Body of pancreas (tissue), 4 donors: ENCODE measurements at regions not wholly inside any gene's neighbourhood (a gene's known extent, or its start where the extent isn't known, plus 50 kb on each side); places are given as distances from the start of the nearest gene placed in this dataset.

Experiments used
- POLR2A ChIP-seq, 3 donors: fragments of 450-650 bp; IDR thresholded peaks; one replicate each; pipeline ENCODE4 v1.6.1; 2016; ENCODE audit warnings: antibody characterized with exemption in 3 of 3, mild to moderate bottlenecking in 2 of 3
- TF ChIP-seq, protein P1 (sequence below), 7 experiments: fragments of 450-650 bp in 4 of 7; fragments of 200-600 bp in 3 of 7; sonication (generic) in 3 of 7; IDR thresholded peaks; one replicate each; pipeline ENCODE4 v1.5.1; 2016 to 2019; ENCODE audit warnings: antibody characterized with exemption in 7 of 7

DNA sequence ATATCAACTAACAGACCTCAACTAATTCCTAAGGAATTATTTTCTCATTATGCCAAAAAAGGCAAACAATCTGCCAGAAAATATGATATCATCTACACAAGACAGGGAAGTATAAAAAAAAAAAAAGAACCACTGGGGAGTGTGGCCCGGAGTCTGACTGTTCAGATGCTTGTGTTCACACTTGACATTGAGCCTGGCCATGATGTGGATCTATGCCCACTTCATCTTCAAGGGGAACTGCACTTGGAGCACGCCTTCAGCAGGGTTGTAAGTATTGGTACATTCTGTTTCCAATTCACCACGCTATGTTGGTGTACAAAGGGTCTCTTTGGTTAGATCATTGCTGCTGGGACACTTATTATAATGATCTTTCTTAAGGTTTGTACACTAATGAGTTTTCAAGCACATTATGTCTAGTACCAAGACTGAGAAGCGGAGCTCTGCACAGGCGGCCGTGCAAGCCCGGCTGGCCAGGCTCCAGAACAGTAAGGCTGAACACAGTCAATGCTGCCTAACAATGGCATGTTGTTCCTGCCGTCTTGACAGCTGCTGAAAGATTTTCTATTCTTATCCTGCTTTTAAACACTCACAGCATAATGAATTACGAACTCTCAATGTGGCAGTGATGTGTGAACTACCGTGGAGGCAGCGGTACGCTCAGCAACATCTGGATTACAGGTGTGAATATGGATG, 788.4 kb upstream of the SOX11 start:
- TF ChIP-seq, protein P1, sequence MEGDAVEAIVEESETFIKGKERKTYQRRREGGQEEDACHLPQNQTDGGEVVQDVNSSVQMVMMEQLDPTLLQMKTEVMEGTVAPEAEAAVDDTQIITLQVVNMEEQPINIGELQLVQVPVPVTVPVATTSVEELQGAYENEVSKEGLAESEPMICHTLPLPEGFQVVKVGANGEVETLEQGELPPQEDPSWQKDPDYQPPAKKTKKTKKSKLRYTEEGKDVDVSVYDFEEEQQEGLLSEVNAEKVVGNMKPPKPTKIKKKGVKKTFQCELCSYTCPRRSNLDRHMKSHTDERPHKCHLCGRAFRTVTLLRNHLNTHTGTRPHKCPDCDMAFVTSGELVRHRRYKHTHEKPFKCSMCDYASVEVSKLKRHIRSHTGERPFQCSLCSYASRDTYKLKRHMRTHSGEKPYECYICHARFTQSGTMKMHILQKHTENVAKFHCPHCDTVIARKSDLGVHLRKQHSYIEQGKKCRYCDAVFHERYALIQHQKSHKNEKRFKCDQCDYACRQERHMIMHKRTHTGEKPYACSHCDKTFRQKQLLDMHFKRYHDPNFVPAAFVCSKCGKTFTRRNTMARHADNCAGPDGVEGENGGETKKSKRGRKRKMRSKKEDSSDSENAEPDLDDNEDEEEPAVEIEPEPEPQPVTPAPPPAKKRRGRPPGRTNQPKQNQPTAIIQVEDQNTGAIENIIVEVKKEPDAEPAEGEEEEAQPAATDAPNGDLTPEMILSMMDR (IDR thresholded peaks at IDR 0.05): no peak
- TF ChIP-seq POLR2A (IDR thresholded peaks at IDR 0.05): no peak
